Uterus (tissue), 2 donors: ENCODE measurements at regions not wholly inside any gene's neighbourhood (a gene's known extent, or its start where the extent isn't known, plus 50 kb on each side); places are given as distances from the start of the nearest gene placed in this dataset.

Experiments
- POLR2A ChIP-seq, 2 donors: fragments of 450-650 bp; IDR thresholded peaks; one replicate each; pipeline ENCODE4 v1.6.1; 2016; ENCODE audit warnings: antibody characterized with exemption in 2 of 2, mild to moderate bottlenecking in 1 of 2, moderate library complexity in 1 of 2
- TF ChIP-seq, protein P1 (sequence below), 4 experiments: fragments of 200-600 bp in 2 of 4; fragments of 450-650 bp in 2 of 4; sonication (generic) in 2 of 4; IDR thresholded peaks; one replicate each; pipeline ENCODE4 v1.5.1; 2016 to 2019; ENCODE audit warnings: antibody characterized with exemption in 4 of 4, mild to moderate bottlenecking in 2 of 4, moderate library complexity in 1 of 4

DNA sequence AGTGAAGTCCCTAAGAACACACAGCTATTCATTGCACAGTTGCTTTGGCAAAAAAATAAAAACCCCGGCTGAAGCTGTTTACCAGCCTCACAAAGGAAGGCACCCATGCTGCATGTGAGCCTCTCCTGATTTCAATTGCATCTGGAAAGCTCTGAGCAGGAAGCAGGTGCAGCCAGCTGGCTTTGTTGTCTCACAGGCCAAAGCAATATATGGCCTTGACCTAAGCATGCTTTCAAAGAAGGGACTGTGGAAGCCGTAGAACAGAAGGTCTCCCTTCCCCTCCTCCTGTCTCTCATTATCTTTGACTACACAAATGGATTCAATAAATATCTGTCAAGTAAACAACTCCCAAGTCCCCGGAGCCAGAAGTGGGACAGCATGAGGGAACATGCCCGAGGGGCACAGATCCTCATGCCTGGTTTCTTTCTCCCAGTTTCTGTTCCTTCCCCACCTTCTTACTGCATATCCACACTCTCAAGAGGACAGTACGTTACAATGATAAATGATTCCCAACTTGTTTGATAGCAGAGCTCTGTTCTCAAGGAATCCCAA lies 57.2 kb upstream of the PCSK2 start:
- TF ChIP-seq, protein P1, sequence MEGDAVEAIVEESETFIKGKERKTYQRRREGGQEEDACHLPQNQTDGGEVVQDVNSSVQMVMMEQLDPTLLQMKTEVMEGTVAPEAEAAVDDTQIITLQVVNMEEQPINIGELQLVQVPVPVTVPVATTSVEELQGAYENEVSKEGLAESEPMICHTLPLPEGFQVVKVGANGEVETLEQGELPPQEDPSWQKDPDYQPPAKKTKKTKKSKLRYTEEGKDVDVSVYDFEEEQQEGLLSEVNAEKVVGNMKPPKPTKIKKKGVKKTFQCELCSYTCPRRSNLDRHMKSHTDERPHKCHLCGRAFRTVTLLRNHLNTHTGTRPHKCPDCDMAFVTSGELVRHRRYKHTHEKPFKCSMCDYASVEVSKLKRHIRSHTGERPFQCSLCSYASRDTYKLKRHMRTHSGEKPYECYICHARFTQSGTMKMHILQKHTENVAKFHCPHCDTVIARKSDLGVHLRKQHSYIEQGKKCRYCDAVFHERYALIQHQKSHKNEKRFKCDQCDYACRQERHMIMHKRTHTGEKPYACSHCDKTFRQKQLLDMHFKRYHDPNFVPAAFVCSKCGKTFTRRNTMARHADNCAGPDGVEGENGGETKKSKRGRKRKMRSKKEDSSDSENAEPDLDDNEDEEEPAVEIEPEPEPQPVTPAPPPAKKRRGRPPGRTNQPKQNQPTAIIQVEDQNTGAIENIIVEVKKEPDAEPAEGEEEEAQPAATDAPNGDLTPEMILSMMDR (IDR thresholded peaks at IDR 0.05): no peak
- no peak for TF ChIP-seq POLR2A (IDR thresholded peaks at IDR 0.05)
